ENCODE measurements at regions not wholly inside any gene's neighbourhood (a gene's known extent, or its start where the extent isn't known, plus 50 kb on each side); places are given as distances from the start of the nearest gene placed in this dataset.

GRCh38 chr6:164916087-164916486 lies 393.3 kb downstream of the C6orf118 start:
- DNase-seq (ENCODE audit: low spot score): no peak

GRCh38 chr6:164911873-164912580 lies 397.4 kb downstream of the C6orf118 start:
- no peak for DNase-seq (ENCODE audit: low spot score)

- DNase-seq (ENCODE audit: low spot score): no peak
Measured at GRCh38 chr6:164911151-164911550, 398.3 kb downstream of the C6orf118 start.

GRCh38 chr6:164906766-164907165 lies 402.6 kb downstream of the C6orf118 start:
- DNase-seq (ENCODE audit: low spot score): no peak

- no peak for DNase-seq (ENCODE audit: low spot score)
Measured at GRCh38 chr6:164905311-164905710, 404.1 kb downstream of the C6orf118 start.

GRCh38 chr6:164898412-164898811 lies 411.0 kb downstream of the C6orf118 start:
- no peak for DNase-seq (ENCODE audit: low spot score)

GRCh38 chr6:164897523-164898235 lies 411.7 kb downstream of the C6orf118 start:
- DNase-seq (ENCODE audit: low spot score): no peak

GRCh38 chr6:164889980-164890379 lies 419.4 kb downstream of the C6orf118 start:
- no peak for DNase-seq (ENCODE audit: low spot score)

- no peak for DNase-seq (ENCODE audit: low spot score)
Measured at GRCh38 chr6:164887660-164888059, 421.7 kb downstream of the C6orf118 start.

- no peak for DNase-seq (ENCODE audit: low spot score)
Measured at GRCh38 chr6:164882236-164882635, 427.2 kb downstream of the C6orf118 start.

GRCh38 chr6:164871783-164872182 lies 437.6 kb downstream of the C6orf118 start:
- DNase-seq (ENCODE audit: low spot score): no peak

GRCh38 chr6:164870164-164870563 lies 439.2 kb downstream of the C6orf118 start:
- no peak for DNase-seq (ENCODE audit: low spot score)

- no peak for DNase-seq (ENCODE audit: low spot score)
Measured at GRCh38 chr6:164861967-164862366, 447.4 kb downstream of the C6orf118 start.

GRCh38 chr6:164859816-164860215 lies 449.6 kb downstream of the C6orf118 start:
- no peak for DNase-seq (ENCODE audit: low spot score)

- DNase-seq (ENCODE audit: low spot score): no peak
Measured at GRCh38 chr6:164856138-164856537, 453.3 kb downstream of the C6orf118 start.

GRCh38 chr6:164855281-164855680 lies 454.1 kb downstream of the C6orf118 start:
- DNase-seq (ENCODE audit: low spot score): no peak

GRCh38 chr6:164854526-164854925 lies 454.9 kb downstream of the C6orf118 start:
- DNase-seq (ENCODE audit: low spot score): no peak

GRCh38 chr6:164845773-164846172 lies 463.6 kb downstream of the C6orf118 start:
- DNase-seq (ENCODE audit: low spot score): no peak

- DNase-seq (ENCODE audit: low spot score): no peak
Measured at GRCh38 chr6:164842085-164842484, 467.3 kb downstream of the C6orf118 start.

GRCh38 chr6:164838068-164838615 lies 471.3 kb downstream of the C6orf118 start:
- no peak for DNase-seq (ENCODE audit: low spot score)

- no peak for DNase-seq (ENCODE audit: low spot score)
Measured at GRCh38 chr6:164836486-164836885, 472.9 kb downstream of the C6orf118 start.

- DNase-seq (ENCODE audit: low spot score): no peak
Measured at GRCh38 chr6:164832410-164832809, 477.0 kb downstream of the C6orf118 start.

- no peak for DNase-seq (ENCODE audit: low spot score)
Measured at GRCh38 chr6:164827537-164827936, 481.9 kb downstream of the C6orf118 start.
